ENCODE measurements at regions not wholly inside any gene's neighbourhood (a gene's known extent, or its start where the extent isn't known, plus 50 kb on each side); places are given as distances from the start of the nearest gene placed in this dataset.

- TF ChIP-seq POLR2A (IDR thresholded peaks at IDR 0.05) = no peak
- no peak for TF ChIP-seq CTCF (IDR thresholded peaks at IDR 0.05)
- Histone ChIP-seq H3K27ac (no peak overlapping the region), H3K27me3 (no peaks in the 10 kb centered on the region), H3K4me3 (no peak overlapping the region), H3K4me1 (peaks cover 13% of the 10 kb centered on the region), H3K9me3 (no peaks in the 10 kb centered on the region), H3K36me3 (ENCODE audit: low read depth, missing control alignments) (no peaks in the 10 kb centered on the region)
- intact Hi-C loops (cut with DNase I; ENCODE audit: low total_unique reads) = no loop called here
- WGBS, 2 donors = 84 to 85% methylated on average over 3 of the region's 3 CpGs
- DNase-seq = no peak
These were observed 228.7 kb upstream of the CRY1 start for GRCh38 chr12:107322063-107322462.

GRCh38 chr12:107325075-107325608, 231.8 kb upstream of the CRY1 start:
- Histone ChIP-seq H3K4me1 (peaks cover 6% of the 10 kb centered on the region), H3K27me3 (no peaks in the 10 kb centered on the region), H3K9me3 (no peaks in the 10 kb centered on the region), H3K27ac (no peak overlapping the region), H3K36me3 (ENCODE audit: low read depth, missing control alignments) (no peaks in the 10 kb centered on the region), H3K4me3 (no peak overlapping the region)
- intact Hi-C loops (cut with DNase I; ENCODE audit: low total_unique reads) = no loop called here
- WGBS, 2 donors = 70 to 74% methylated on average over 2 of the region's 2 CpGs
- TF ChIP-seq CTCF (IDR thresholded peaks at IDR 0.05) (no peak), POLR2A (IDR thresholded peaks at IDR 0.05) (no peak)
- no peak for DNase-seq

GRCh38 chr12:107326237-107326636, 232.9 kb upstream of the CRY1 start:
- TF ChIP-seq CTCF (IDR thresholded peaks at IDR 0.05) (no peak), POLR2A (IDR thresholded peaks at IDR 0.05) (no peak)
- no peak for DNase-seq
- intact Hi-C loops (cut with DNase I; ENCODE audit: low total_unique reads) = no loop called here
- WGBS, 2 donors = 47 to 61% methylated on average over 2 of the region's 2 CpGs
- H3K27ac ChIP-seq = no peak overlapping the region
- no peaks in the 10 kb centered on the region for H3K4me1 ChIP-seq
- H3K4me3 ChIP-seq = no peak overlapping the region
- H3K9me3 ChIP-seq = no peaks in the 10 kb centered on the region
- no peaks in the 10 kb centered on the region for H3K36me3 ChIP-seq (ENCODE audit: low read depth, missing control alignments)
- no peaks in the 10 kb centered on the region for H3K27me3 ChIP-seq

- H3K4me1 ChIP-seq = no peaks in the 10 kb centered on the region
- WGBS, 2 donors = 68 to 73% methylated on average over 5 of the region's 5 CpGs
- H3K27me3 ChIP-seq = no peaks in the 10 kb centered on the region
- DNase-seq = no peak
- H3K36me3 ChIP-seq (ENCODE audit: low read depth, missing control alignments) = no peaks in the 10 kb centered on the region
- TF ChIP-seq CTCF (IDR thresholded peaks at IDR 0.05) (no peak), POLR2A (IDR thresholded peaks at IDR 0.05) (no peak)
- no peak overlapping the region for H3K4me3 ChIP-seq
- H3K27ac ChIP-seq = no peak overlapping the region
- intact Hi-C loops (cut with DNase I; ENCODE audit: low total_unique reads) = no loop called here
- H3K9me3 ChIP-seq = no peaks in the 10 kb centered on the region
These were observed 234.4 kb upstream of the CRY1 start for GRCh38 chr12:107327651-107328182.

GRCh38 chr12:107328442-107329133, 235.2 kb upstream of the CRY1 start:
- WGBS, 2 donors = 67 to 69% methylated on average over 9 to 11 of the region's 11 CpGs
- Histone ChIP-seq H3K27me3 (no peaks in the 10 kb centered on the region), H3K4me3 (no peak overlapping the region), H3K36me3 (ENCODE audit: low read depth, missing control alignments) (no peaks in the 10 kb centered on the region), H3K4me1 (no peaks in the 10 kb centered on the region), H3K9me3 (no peaks in the 10 kb centered on the region), H3K27ac (no peak overlapping the region)
- TF ChIP-seq POLR2A (IDR thresholded peaks at IDR 0.05) (no peak), CTCF (IDR thresholded peaks at IDR 0.05) (no peak)
- no peak for DNase-seq
- intact Hi-C loops (cut with DNase I; ENCODE audit: low total_unique reads) = no loop called here

Measured in testis (tissue), 2 donors.